Calu3 (cell line): ENCODE measurements at regions not wholly inside any gene's neighbourhood (a gene's known extent, or its start where the extent isn't known, plus 50 kb on each side); places are given as distances from the start of the nearest gene placed in this dataset.

Experiments
- BruUV-seq: library from RNA; stranded (reverse); fragments of 400-500 nt; replicated peaks from 2 replicates; lab custom pipeline; 2021; lab: Mats Ljungman, UMichigan
- CTCF ChIA-PET: fragments of 300-600 bp; sonication (Branson Sonifier 250); formaldehyde crosslinking; loops from one replicate; lab custom pipeline; 2022; ENCODE audit warnings: antibody characterized with exemption; lab: Charles Lee
- DNase-seq: peaks from one replicate; pipeline ENCODE4 v3.0.0; 2022
- H3K27ac Mint-ChIP-seq: one replicate; pipeline ENCODE4 v1.8.0; 2022; ENCODE audit warnings: mixed read lengths; ENCODE audit not compliant: unreplicated experiment
- H3K27me3 Mint-ChIP-seq: one replicate; pipeline ENCODE4 v1.8.0; 2022; ENCODE audit warnings: mixed read lengths; ENCODE audit not compliant: unreplicated experiment
- H3K36me3 Mint-ChIP-seq: one replicate; pipeline ENCODE4 v1.8.0; 2022; ENCODE audit warnings: mild to moderate bottlenecking, moderate library complexity, mixed read lengths; ENCODE audit not compliant: insufficient read depth, unreplicated experiment
- H3K4me1 Mint-ChIP-seq: one replicate; pipeline ENCODE4 v1.8.0; 2022; ENCODE audit warnings: mild to moderate bottlenecking, low read depth, mixed read lengths; ENCODE audit not compliant: unreplicated experiment
- H3K4me3 Mint-ChIP-seq: one replicate; pipeline ENCODE4 v1.8.0; 2022; ENCODE audit warnings: mild to moderate bottlenecking, low read depth, moderate library complexity, mixed read lengths; ENCODE audit not compliant: unreplicated experiment
- H3K9me3 Mint-ChIP-seq: one replicate; pipeline ENCODE4 v1.8.0; 2022; ENCODE audit warnings: low read depth, mixed read lengths; ENCODE audit not compliant: unreplicated experiment
- CTCF ChIP-seq: fragments of 200-600 bp; IDR thresholded peaks from one replicate; pipeline ENCODE4 v1.8.0; 2022; ENCODE audit warnings: antibody characterized with exemption; ENCODE audit not compliant: unreplicated experiment
- intact Hi-C: fragments of 100-400 bp; cut with micrococcal nuclease; formaldehyde crosslinking; loops from one replicate; pipeline ENCODE4 v1.10.0; 2022; ENCODE audit not compliant: unreplicated experiment

- Mint-ChIP-seq H3K4me1 (peaks cover 34% of the 10 kb centered on the region), H3K9me3 (no peaks in the 10 kb centered on the region), H3K4me3 (no peak overlapping the region), H3K36me3 (peaks cover 5% of the 10 kb centered on the region), H3K27ac (no peak overlapping the region), H3K27me3 (no peaks in the 10 kb centered on the region)
- DNase-seq: no peak
- intact Hi-C loops: no loop called here
- CTCF ChIA-PET: no interaction called here
- TF ChIP-seq CTCF: no peak
- no TSS peak for BruUV-seq
These were observed 337.4 kb upstream of the PRDM1 start for GRCh38 chr6:105748737-105749161.

- Mint-ChIP-seq H3K27me3 (no peaks in the 10 kb centered on the region), H3K27ac (no peak overlapping the region), H3K4me3 (no peak overlapping the region), H3K36me3 (no peaks in the 10 kb centered on the region), H3K4me1 (peaks cover 26% of the 10 kb centered on the region), H3K9me3 (no peaks in the 10 kb centered on the region)
- TF ChIP-seq CTCF: no peak
- CTCF ChIA-PET: interaction anchor here (0.6 kb wide), 1 partner anchor 288 kb away, joined by 3 read pairs; no protein-coding TSS in a partner anchor
- DNase-seq: no peak
- intact Hi-C loops: no loop called here
- no TSS peak for BruUV-seq
These were observed 338.2 kb upstream of the PRDM1 start for GRCh38 chr6:105747823-105748405.

- intact Hi-C loops: no loop called here
- no TSS peak for BruUV-seq
- Mint-ChIP-seq H3K9me3 (no peaks in the 10 kb centered on the region), H3K36me3 (no peaks in the 10 kb centered on the region), H3K4me3 (no peak overlapping the region), H3K27me3 (no peaks in the 10 kb centered on the region), H3K27ac (no peak overlapping the region), H3K4me1 (peaks cover 18% of the 10 kb centered on the region)
- no peak for DNase-seq
- CTCF ChIA-PET: no interaction called here
- TF ChIP-seq CTCF: no peak
These were observed 339.6 kb upstream of the PRDM1 start for GRCh38 chr6:105746509-105746908.

GRCh38 chr6:105746130-105746505 is 340.0 kb upstream of the PRDM1 start:
- no peaks in the 10 kb centered on the region for H3K36me3 Mint-ChIP-seq
- H3K4me1 Mint-ChIP-seq: peaks cover 18% of the 10 kb centered on the region
- no peak overlapping the region for H3K4me3 Mint-ChIP-seq
- DNase-seq: no peak
- no peak for TF ChIP-seq CTCF
- no peak overlapping the region for H3K27ac Mint-ChIP-seq
- no TSS peak for BruUV-seq
- intact Hi-C loops: no loop called here
- no peaks in the 10 kb centered on the region for H3K27me3 Mint-ChIP-seq
- no peaks in the 10 kb centered on the region for H3K9me3 Mint-ChIP-seq
- CTCF ChIA-PET: no interaction called here
